ENCODE measurements at regions not wholly inside any gene's neighbourhood (a gene's known extent, or its start where the extent isn't known, plus 50 kb on each side); places are given as distances from the start of the nearest gene placed in this dataset.

GRCh38 chr3:20307383-20307782, 121.4 kb upstream of the SGO1 start:
- ChIA-PET POLR2A (no interaction called here), SMC1A (ENCODE audit: uncharacterized antibody, unreplicated experiment) (no interaction called here), RAD21 (ENCODE audit: unreplicated experiment) (no interaction called here), CTCF (no interaction called here)
- Histone ChIP-seq H3K9ac (ENCODE audit: control insufficient read depth, insufficient read depth, low read length) (no peak overlapping the region), H3K9me3 (replicated peaks; ENCODE audit: control insufficient read depth, insufficient read depth, low read length) (no peaks in the 10 kb centered on the region), H3K4me3 (no peak overlapping the region), H3K27me3 (replicated peaks in 1 of 2; ENCODE audit: control insufficient read depth in 2 of 2, insufficient read depth in 2 of 2, low read length in 1 of 2) (no peaks in the 10 kb centered on the region), H3K4me2 (ENCODE audit: control insufficient read depth, insufficient read depth) (no peak overlapping the region), H3K36me3 (ENCODE audit: control insufficient read depth in 2 of 2, insufficient read depth in 2 of 2, low read length in 1 of 2) (no peaks in the 10 kb centered on the region), H3K27ac (ENCODE audit: control insufficient read depth, insufficient read depth) (no peak overlapping the region), H2AFZ (ENCODE audit: control insufficient read depth, low read depth, low read length) (no peak overlapping the region), H3K79me2 (ENCODE audit: control insufficient read depth, insufficient read depth, low read length) (no peaks in the 10 kb centered on the region), H3K4me1 (ENCODE audit: control insufficient read depth, insufficient read depth, low read length) (no peaks in the 10 kb centered on the region), H4K20me1 (ENCODE audit: control insufficient read depth, insufficient read depth) (no peaks in the 10 kb centered on the region)
- no TSS peak for BruUV-seq (replicated peaks)
- in situ Hi-C loops (cut with MboI) = no loop called here
- FAIRE-seq = no peak
- intact Hi-C loops (cut with micrococcal nuclease; ENCODE audit: unreplicated experiment) = no loop called here
- no peak for ATAC-seq
- no peak for DNase-seq (ENCODE audit: low read depth, low spot score)
- TF ChIP-seq CREB1 (IDR thresholded peaks at IDR 0.05; ENCODE audit: low read depth) (no peak), ZNF217 (IDR thresholded peaks at IDR 0.05) (no peak), RB1 (IDR thresholded peaks at IDR 0.05; ENCODE audit: borderline replicate concordance) (no peak), MYB (IDR thresholded peaks at IDR 0.05; ENCODE audit: borderline replicate concordance, low read depth, low read length) (no peak), STAT3 (IDR thresholded peaks at IDR 0.05; ENCODE audit: low read depth, low read length) (no peak), POLR2A (IDR thresholded peaks at IDR 0.05; ENCODE audit: low read depth, low read length) (no peak), ATF2 (IDR thresholded peaks at IDR 0.05; ENCODE audit: low read length) (no peak), ZNF622 (IDR thresholded peaks at IDR 0.05) (no peak), ZSCAN29 (IDR thresholded peaks at IDR 0.05) (no peak), SMARCA5 (IDR thresholded peaks at IDR 0.05) (no peak), HDAC2 (IDR thresholded peaks at IDR 0.05) (no peak), SMAD1 (IDR thresholded peaks at IDR 0.05; ENCODE audit: low read depth, partially characterized antibody) (no peak), MTA3 (IDR thresholded peaks at IDR 0.05; ENCODE audit: borderline replicate concordance, low read length) (no peak), NBN (IDR thresholded peaks at IDR 0.05) (no peak)
- TF ChIP-seq, protein P1, sequence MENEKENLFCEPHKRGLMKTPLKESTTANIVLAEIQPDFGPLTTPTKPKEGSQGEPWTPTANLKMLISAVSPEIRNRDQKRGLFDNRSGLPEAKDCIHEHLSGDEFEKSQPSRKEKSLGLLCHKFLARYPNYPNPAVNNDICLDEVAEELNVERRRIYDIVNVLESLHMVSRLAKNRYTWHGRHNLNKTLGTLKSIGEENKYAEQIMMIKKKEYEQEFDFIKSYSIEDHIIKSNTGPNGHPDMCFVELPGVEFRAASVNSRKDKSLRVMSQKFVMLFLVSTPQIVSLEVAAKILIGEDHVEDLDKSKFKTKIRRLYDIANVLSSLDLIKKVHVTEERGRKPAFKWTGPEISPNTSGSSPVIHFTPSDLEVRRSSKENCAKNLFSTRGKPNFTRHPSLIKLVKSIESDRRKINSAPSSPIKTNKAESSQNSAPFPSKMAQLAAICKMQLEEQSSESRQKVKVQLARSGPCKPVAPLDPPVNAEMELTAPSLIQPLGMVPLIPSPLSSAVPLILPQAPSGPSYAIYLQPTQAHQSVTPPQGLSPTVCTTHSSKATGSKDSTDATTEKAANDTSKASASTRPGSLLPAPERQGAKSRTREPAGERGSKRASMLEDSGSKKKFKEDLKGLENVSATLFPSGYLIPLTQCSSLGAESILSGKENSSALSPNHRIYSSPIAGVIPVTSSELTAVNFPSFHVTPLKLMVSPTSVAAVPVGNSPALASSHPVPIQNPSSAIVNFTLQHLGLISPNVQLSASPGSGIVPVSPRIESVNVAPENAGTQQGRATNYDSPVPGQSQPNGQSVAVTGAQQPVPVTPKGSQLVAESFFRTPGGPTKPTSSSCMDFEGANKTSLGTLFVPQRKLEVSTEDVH (IDR thresholded peaks at IDR 0.05; ENCODE audit: low read depth, partially characterized antibody) = no peak
- TF ChIP-seq, protein P2, sequence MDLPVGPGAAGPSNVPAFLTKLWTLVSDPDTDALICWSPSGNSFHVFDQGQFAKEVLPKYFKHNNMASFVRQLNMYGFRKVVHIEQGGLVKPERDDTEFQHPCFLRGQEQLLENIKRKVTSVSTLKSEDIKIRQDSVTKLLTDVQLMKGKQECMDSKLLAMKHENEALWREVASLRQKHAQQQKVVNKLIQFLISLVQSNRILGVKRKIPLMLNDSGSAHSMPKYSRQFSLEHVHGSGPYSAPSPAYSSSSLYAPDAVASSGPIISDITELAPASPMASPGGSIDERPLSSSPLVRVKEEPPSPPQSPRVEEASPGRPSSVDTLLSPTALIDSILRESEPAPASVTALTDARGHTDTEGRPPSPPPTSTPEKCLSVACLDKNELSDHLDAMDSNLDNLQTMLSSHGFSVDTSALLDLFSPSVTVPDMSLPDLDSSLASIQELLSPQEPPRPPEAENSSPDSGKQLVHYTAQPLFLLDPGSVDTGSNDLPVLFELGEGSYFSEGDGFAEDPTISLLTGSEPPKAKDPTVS (IDR thresholded peaks at IDR 0.05; ENCODE audit: low read depth, low read length) = no peak
- TF ChIP-seq, protein P3, sequence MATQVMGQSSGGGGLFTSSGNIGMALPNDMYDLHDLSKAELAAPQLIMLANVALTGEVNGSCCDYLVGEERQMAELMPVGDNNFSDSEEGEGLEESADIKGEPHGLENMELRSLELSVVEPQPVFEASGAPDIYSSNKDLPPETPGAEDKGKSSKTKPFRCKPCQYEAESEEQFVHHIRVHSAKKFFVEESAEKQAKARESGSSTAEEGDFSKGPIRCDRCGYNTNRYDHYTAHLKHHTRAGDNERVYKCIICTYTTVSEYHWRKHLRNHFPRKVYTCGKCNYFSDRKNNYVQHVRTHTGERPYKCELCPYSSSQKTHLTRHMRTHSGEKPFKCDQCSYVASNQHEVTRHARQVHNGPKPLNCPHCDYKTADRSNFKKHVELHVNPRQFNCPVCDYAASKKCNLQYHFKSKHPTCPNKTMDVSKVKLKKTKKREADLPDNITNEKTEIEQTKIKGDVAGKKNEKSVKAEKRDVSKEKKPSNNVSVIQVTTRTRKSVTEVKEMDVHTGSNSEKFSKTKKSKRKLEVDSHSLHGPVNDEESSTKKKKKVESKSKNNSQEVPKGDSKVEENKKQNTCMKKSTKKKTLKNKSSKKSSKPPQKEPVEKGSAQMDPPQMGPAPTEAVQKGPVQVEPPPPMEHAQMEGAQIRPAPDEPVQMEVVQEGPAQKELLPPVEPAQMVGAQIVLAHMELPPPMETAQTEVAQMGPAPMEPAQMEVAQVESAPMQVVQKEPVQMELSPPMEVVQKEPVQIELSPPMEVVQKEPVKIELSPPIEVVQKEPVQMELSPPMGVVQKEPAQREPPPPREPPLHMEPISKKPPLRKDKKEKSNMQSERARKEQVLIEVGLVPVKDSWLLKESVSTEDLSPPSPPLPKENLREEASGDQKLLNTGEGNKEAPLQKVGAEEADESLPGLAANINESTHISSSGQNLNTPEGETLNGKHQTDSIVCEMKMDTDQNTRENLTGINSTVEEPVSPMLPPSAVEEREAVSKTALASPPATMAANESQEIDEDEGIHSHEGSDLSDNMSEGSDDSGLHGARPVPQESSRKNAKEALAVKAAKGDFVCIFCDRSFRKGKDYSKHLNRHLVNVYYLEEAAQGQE (IDR thresholded peaks at IDR 0.05; ENCODE audit: low read depth, low read length) = no peak
- TF ChIP-seq, protein P4, sequence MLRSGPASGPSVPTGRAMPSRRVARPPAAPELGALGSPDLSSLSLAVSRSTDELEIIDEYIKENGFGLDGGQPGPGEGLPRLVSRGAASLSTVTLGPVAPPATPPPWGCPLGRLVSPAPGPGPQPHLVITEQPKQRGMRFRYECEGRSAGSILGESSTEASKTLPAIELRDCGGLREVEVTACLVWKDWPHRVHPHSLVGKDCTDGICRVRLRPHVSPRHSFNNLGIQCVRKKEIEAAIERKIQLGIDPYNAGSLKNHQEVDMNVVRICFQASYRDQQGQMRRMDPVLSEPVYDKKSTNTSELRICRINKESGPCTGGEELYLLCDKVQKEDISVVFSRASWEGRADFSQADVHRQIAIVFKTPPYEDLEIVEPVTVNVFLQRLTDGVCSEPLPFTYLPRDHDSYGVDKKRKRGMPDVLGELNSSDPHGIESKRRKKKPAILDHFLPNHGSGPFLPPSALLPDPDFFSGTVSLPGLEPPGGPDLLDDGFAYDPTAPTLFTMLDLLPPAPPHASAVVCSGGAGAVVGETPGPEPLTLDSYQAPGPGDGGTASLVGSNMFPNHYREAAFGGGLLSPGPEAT (IDR thresholded peaks at IDR 0.05; ENCODE audit: low read depth) = no peak
